RWPE1 (cell line): ENCODE measurements at regions not wholly inside any gene's neighbourhood (a gene's known extent, or its start where the extent isn't known, plus 50 kb on each side); places are given as distances from the start of the nearest gene placed in this dataset.

Experiments
- CTCF ChIA-PET: fragments of 350-600 bp; sonication (Branson Sonifier 250); formaldehyde crosslinking; extraction: SDS; loops from one replicate; lab custom pipeline; 2021; lab: Yijun Ruan, JAX
- POLR2A ChIA-PET: fragments of 400-600 bp; formaldehyde crosslinking; extraction: SDS; loops from one replicate; lab custom pipeline; 2020; ENCODE audit warnings: antibody characterized with exemption; ENCODE audit not compliant: low non-redundant PET; lab: Yijun Ruan, JAX
- DNase-seq: peaks from one replicate; pipeline ENCODE4 v3.0.0; 2012; ENCODE audit warnings: low spot score
- H3K27ac ChIP-seq: fragments of 450-650 bp; 2 replicates; pipeline ENCODE4 v1.5.1; 2017
- TF ChIP-seq, protein P1 (sequence below): fragments of 450-650 bp; conservative IDR thresholded peaks from 2 replicates; pipeline ENCODE4 v1.5.1; 2017; ENCODE audit warnings: low read depth, mild to moderate bottlenecking

DNA sequence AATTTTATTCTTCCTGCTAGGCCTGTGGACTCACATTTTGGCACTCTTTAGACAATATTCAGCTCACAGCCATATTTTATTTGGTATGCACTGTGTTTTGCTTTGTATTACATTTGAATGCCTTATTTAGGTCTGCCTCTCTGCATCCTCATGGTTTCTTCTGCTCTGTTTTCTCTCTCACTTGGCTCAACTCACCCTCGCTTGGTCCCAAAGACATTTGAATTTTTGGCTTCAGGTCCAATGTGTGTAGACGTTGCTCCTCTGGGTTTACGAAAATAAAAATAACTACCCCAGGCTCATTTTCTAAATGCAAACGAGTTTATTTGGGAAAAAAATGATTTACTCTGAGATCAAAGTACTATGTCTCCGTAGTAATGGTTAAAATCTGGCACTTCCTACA lies 91.1 kb upstream of the REG3A start:
- ChIA-PET CTCF (no interaction called here), POLR2A (no interaction called here)
- DNase-seq = no peak
- no peak overlapping the region for H3K27ac ChIP-seq
- TF ChIP-seq, protein P1, sequence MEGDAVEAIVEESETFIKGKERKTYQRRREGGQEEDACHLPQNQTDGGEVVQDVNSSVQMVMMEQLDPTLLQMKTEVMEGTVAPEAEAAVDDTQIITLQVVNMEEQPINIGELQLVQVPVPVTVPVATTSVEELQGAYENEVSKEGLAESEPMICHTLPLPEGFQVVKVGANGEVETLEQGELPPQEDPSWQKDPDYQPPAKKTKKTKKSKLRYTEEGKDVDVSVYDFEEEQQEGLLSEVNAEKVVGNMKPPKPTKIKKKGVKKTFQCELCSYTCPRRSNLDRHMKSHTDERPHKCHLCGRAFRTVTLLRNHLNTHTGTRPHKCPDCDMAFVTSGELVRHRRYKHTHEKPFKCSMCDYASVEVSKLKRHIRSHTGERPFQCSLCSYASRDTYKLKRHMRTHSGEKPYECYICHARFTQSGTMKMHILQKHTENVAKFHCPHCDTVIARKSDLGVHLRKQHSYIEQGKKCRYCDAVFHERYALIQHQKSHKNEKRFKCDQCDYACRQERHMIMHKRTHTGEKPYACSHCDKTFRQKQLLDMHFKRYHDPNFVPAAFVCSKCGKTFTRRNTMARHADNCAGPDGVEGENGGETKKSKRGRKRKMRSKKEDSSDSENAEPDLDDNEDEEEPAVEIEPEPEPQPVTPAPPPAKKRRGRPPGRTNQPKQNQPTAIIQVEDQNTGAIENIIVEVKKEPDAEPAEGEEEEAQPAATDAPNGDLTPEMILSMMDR = no peak

DNA sequence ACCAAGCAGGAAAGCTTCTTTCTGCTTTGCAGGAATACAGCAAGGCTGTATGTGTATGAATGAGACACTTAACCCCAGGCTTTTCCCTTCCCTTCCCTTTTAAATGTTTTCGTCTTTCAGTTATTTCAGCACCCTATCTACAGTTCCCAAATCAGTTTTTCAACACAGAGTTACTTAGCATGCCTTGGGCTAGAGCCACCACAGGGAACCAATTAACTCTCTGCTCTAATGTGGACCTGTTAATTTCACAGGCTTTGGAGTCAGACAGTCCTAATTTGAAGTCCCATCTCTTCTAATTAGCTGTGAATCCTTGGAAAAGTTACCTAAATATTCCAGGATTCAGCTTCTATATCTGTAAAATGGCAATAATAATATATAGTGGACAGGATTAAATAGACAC lies 89.2 kb upstream of the REG3A start:
- H3K27ac ChIP-seq = no peak overlapping the region
- TF ChIP-seq, protein P1 = no peak
- POLR2A ChIA-PET = no interaction called here
- CTCF ChIA-PET = no interaction called here
- DNase-seq = no peak

DNA sequence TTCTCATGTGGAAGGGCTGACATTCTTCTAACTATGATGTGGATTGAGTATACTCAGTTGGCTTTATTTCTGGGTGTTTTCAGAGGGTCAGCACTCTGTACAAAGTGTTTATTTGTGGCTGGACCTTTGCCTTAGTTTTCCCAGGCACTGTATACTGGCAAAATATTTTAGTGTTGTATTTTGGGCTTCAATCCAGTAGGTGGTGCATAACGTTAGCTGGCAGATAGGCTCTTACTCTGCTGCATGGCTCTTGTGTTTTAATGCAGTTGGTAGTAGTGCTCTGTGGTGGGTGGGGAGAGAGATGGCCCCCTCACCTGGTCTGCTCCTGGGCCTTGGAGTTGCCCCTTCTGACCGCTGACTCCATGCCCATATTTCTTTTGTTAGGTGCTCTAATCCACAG lies 75.6 kb upstream of the REG3A start:
- TF ChIP-seq, protein P1 = no peak
- no peak overlapping the region for H3K27ac ChIP-seq
- no peak for DNase-seq
- CTCF ChIA-PET = no interaction called here
- POLR2A ChIA-PET = no interaction called here

DNA sequence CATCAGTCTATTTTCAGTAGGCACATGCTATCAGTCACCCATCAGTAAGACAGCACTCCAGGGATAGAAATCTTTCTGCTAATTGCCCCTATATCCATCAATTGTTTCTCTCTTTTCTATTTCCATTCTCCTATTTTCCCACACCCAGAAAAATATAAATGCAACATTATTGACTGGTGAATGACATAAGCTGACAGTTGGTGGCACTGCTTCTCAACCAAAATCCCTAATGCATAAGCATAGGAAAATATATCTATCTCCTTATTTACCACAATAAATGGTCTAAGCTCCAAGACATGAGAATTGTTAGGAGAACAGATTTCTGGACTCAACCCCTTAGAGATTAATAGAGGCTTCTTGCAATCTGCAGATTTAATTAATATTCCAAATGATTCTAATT lies 64.0 kb upstream of the REG3A start:
- DNase-seq = no peak
- H3K27ac ChIP-seq = no peak overlapping the region
- CTCF ChIA-PET = no interaction called here
- TF ChIP-seq, protein P1 = no peak
- POLR2A ChIA-PET = no interaction called here

DNA sequence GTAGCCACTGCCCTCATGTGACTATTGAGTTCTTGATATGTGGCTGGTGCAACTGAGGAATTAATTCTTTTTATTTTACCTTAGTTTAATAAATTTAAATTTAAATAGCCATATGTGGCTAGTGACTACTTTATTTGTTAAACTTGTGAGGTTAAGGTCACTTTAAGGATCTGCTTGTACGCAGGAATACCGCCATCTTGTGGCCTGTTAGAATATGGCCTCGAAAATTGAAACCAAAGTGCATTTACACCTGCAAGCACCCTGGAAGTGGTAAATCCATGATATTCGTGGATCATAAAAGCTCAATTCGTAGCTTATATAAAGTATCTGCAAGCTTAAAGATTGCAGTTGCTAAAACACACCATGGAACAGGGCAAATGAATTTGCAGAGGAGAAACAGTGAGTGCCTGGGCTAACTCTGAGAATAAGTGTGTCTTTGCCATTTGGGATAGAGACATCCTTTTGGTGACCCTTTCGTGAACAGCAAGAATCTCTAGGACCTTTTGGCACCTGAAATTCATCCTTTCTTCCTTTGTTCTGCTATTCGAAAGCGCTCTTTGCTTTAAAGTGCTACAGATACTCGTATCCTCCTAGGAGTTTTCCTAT lies 59.9 kb upstream of the REG3A start:
- TF ChIP-seq, protein P1 = peak; percentile 78
- DNase-seq = peak; percentile 41
- ChIA-PET CTCF (interaction anchor here (0.5 to 0.7 kb wide), 3 partner anchors 21 to 1299 kb away, joined by 3 read pairs; no protein-coding TSS in a partner anchor), POLR2A (no interaction called here)
- H3K27ac ChIP-seq = no peak overlapping the region

DNA sequence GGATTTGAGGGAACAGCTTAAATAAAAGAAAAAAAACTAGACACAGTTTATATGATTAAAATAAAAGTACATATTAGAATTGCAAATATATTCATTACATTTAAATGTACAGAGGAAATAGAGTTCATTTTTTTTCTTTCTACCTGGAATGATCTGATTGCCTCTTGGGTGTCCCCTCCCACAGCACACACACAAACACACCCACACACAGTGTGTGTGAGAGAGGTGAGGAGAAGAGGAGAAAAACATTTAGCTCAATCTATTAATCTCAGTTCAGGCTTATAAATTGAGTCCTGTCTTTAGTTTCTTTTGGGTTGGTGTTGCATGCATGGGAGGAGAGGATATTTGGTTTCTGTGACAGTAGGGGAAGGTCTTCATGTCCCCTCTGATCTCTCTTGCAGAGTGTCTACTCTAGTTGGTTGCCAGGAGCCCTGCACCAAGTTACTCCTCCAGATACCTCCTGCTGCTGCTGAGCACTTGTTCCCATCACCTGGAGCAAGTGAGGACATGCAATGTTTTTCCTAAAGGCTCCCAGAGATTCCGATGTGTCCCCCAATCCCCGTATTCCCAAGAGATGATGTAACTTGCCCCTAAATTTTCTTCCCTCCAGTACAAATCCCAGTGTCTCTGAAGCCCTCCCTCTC lies 50.8 kb upstream of the REG3A start:
- CTCF ChIA-PET = no interaction called here
- TF ChIP-seq, protein P1 = no peak
- no peak for DNase-seq
- POLR2A ChIA-PET = no interaction called here
- no peak overlapping the region for H3K27ac ChIP-seq
